CD14-positive monocyte (primary cell): ENCODE measurements at regions not wholly inside any gene's neighbourhood (a gene's known extent, or its start where the extent isn't known, plus 50 kb on each side); places are given as distances from the start of the nearest gene placed in this dataset.

Source experiments
- DNase-seq, 3 donors: peaks; one replicate each; pipeline ENCODE4 v3.0.0-alpha.2; 2011 to 2022
- H2AFZ ChIP-seq: 2 replicates; pipeline ENCODE4 v1.6.0; 2012; ENCODE audit warnings: mild to moderate bottlenecking, low read depth, low read length, inconsistent platforms; ENCODE audit not compliant: insufficient read depth, poor library complexity, severe bottlenecking
- H3K27ac ChIP-seq, 2 donors: 1 replicate in 1 of 2; 2 replicates in 1 of 2; pipeline ENCODE4 v1.5.1; 2012 to 2013; ENCODE audit warnings: low read length in 2 of 2, control low read depth in 1 of 2, inconsistent platforms in 1 of 2, low read depth in 1 of 2, mild to moderate bottlenecking in 1 of 2
- H3K27me3 ChIP-seq, 2 donors: one replicate each; pipeline versions ENCODE4 v1.6.0 to v1.6.1; 2011 to 2013; ENCODE audit warnings: low read length in 2 of 2; ENCODE audit not compliant: control insufficient read depth in 2 of 2, insufficient read depth in 2 of 2
- H3K36me3 ChIP-seq, 2 donors: replicated peaks in 1 of 2; 1 replicate in 1 of 2; 2 replicates in 1 of 2; pipeline versions ENCODE4 v1.5.1 to v1.6.1; 2012 to 2013; ENCODE audit warnings: low read length in 2 of 2, control low read depth in 1 of 2, inconsistent platforms in 1 of 2, mild to moderate bottlenecking in 1 of 2; ENCODE audit not compliant: insufficient read depth in 2 of 2, control insufficient read depth in 1 of 2
- H3K4me1 ChIP-seq, 2 donors: 1 replicate in 1 of 2; 2 replicates in 1 of 2; pipeline versions ENCODE4 v1.5.1 to v1.6.1; 2012 to 2013; ENCODE audit warnings: low read length in 2 of 2, control low read depth in 1 of 2, inconsistent platforms in 1 of 2, mild to moderate bottlenecking in 1 of 2, moderate library complexity in 1 of 2; ENCODE audit not compliant: insufficient read depth in 2 of 2, control insufficient read depth in 1 of 2
- H3K4me2 ChIP-seq: replicated peaks from 2 replicates; pipeline ENCODE3; 2012; ENCODE audit warnings: low read length, moderate library complexity, mild to moderate bottlenecking; ENCODE audit not compliant: poor library complexity, severe bottlenecking; ENCODE audit errors: extremely low read depth
- H3K4me3 ChIP-seq, 3 experiments: fragments of 200-600 bp in 1 of 3; sonication (generic) in 1 of 3; replicated peaks in 1 of 3; 1 replicate in 2 of 3; 2 replicates in 1 of 3; pipeline ENCODE4 v1.5.1; 2011 to 2013; ENCODE audit warnings: low read length in 3 of 3, mild to moderate bottlenecking in 3 of 3, control low read depth in 2 of 3, low read depth in 2 of 3, inconsistent platforms in 1 of 3, moderate library complexity in 1 of 3
- H3K79me2 ChIP-seq: 2 replicates; pipeline ENCODE4 v1.6.0; 2012; ENCODE audit warnings: mild to moderate bottlenecking, control low read depth, inconsistent platforms, low read length, moderate library complexity; ENCODE audit not compliant: insufficient read depth
- H3K9ac ChIP-seq: 2 replicates; pipeline ENCODE4 v1.6.0; 2017; ENCODE audit warnings: low read length, mild to moderate bottlenecking; ENCODE audit not compliant: insufficient read depth, poor library complexity, severe bottlenecking
- H3K9me3 ChIP-seq, 2 donors: replicated peaks in 1 of 2; 1 replicate in 1 of 2; 2 replicates in 1 of 2; pipeline versions ENCODE4 v1.5.1 to v1.6.1; 2012 to 2013; ENCODE audit warnings: low read length in 2 of 2, control low read depth in 1 of 2; ENCODE audit not compliant: control insufficient read depth in 1 of 2, insufficient read depth in 1 of 2
- H4K20me1 ChIP-seq: 2 replicates; pipeline ENCODE4 v1.6.0; 2012; ENCODE audit warnings: mild to moderate bottlenecking, low read length, control low read depth, moderate library complexity; ENCODE audit not compliant: insufficient read depth
- H3K27ac Mint-ChIP-seq, 7 donors: one replicate each; pipeline ENCODE4 v1.8.0; 2020; ENCODE audit warnings: mild to moderate bottlenecking in 7 of 7, mixed read lengths in 7 of 7, moderate library complexity in 6 of 7, inconsistent platforms in 2 of 7
- H3K27me3 Mint-ChIP-seq, 3 donors: one replicate each; pipeline ENCODE4 v1.8.0; 2021 to 2022; ENCODE audit warnings: low read depth in 3 of 3, mild to moderate bottlenecking in 3 of 3, mixed read lengths in 3 of 3, moderate library complexity in 3 of 3, inconsistent platforms in 1 of 3
- H3K36me3 Mint-ChIP-seq, 2 donors: one replicate each; pipeline ENCODE4 v1.8.0; 2020; ENCODE audit warnings: mixed read lengths in 2 of 2, inconsistent platforms in 1 of 2, mild to moderate bottlenecking in 1 of 2
- H3K4me1 Mint-ChIP-seq: one replicate; pipeline ENCODE4 v1.8.0; 2020; ENCODE audit warnings: mild to moderate bottlenecking, mixed read lengths
- H3K4me3 Mint-ChIP-seq, 2 donors: one replicate each; pipeline ENCODE4 v1.8.0; 2020; ENCODE audit warnings: mild to moderate bottlenecking in 2 of 2, mixed read lengths in 2 of 2, moderate library complexity in 1 of 2
- H3K9me3 Mint-ChIP-seq, 7 donors: one replicate each; pipeline ENCODE4 v1.8.0; 2020 to 2022; ENCODE audit warnings: mixed read lengths in 7 of 7, mild to moderate bottlenecking in 6 of 7, moderate library complexity in 6 of 7, inconsistent platforms in 2 of 7
- CTCF ChIP-seq: fragments of 200-600 bp; IDR thresholded peaks from one replicate; pipeline ENCODE4 v1.8.0; 2022; ENCODE audit warnings: antibody characterized with exemption, mild to moderate bottlenecking
- WGBS: methylation state at CpG from one replicate; pipeline ENCODE4 v1.1.5; 2013; ENCODE audit warnings: missing lambda C conversion rate; ENCODE audit not compliant: insufficient coverage; 5-methylcytosine and 5-hydroxymethylcytosine counted together
- intact Hi-C, 2 donors: fragments of 100-400 bp; cut with micrococcal nuclease; formaldehyde crosslinking; loops; one replicate each; pipeline versions ENCODE4 v1.15.0 to v1.15.1; 2023

GRCh38 chr7:46841248-46841647 is 740.7 kb downstream of the TNS3 start:
- no peaks in the 10 kb centered on the region for H3K27me3 Mint-ChIP-seq
- Histone ChIP-seq H3K27me3 (no peaks in the 10 kb centered on the region), H3K9me3 (peaks cover 3 to 11% of the 10 kb centered on the region in 2 donors), H3K4me3 (no peak overlapping the region), H3K79me2 (no peaks in the 10 kb centered on the region), H3K4me1 (no peaks in the 10 kb centered on the region), H2AFZ (no peak overlapping the region), H3K27ac (no peak overlapping the region), H3K9ac (no peak overlapping the region), H4K20me1 (no peaks in the 10 kb centered on the region), H3K36me3 (no peaks in the 10 kb centered on the region), H3K4me2 (no peak overlapping the region)
- peaks cover 2 to 21% (median 6%) of the 10 kb centered on the region in 7 donors for H3K9me3 Mint-ChIP-seq
- no peaks in the 10 kb centered on the region for H3K36me3 Mint-ChIP-seq
- no peak overlapping the region for H3K4me3 Mint-ChIP-seq
- WGBS: 96% methylated on average over 3 of the region's 3 CpGs
- intact Hi-C loops: no loop called here
- H3K4me1 Mint-ChIP-seq: no peaks in the 10 kb centered on the region
- no peak overlapping the region for H3K27ac Mint-ChIP-seq
- no peak for TF ChIP-seq CTCF
- DNase-seq: no peak

DNA sequence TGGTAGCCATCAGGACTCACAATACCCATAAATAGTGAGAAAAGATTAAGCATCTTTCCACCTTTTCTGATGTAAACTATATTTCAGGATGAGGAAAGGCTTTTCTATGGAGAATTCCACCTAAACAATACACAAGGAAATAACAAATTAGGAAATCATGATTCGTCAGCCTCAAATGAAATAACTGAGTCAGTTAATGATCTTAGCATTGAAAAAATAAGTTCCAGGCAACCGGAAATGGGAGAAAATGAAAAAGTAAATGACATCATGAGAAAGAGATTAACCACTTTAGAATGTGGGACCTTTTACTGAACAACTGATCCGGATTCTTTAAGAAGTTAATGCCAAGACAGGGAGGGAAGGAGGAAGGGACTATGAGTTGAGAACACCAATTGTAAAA is 742.3 kb downstream of the TNS3 start:
- H3K9me3 Mint-ChIP-seq: peaks cover 0 to 18% (median 6%) of the 10 kb centered on the region in 7 donors

More for the DNA sequence above, 742.3 kb downstream of the TNS3 start:
- H3K9me3 ChIP-seq: peaks cover 3 to 6% of the 10 kb centered on the region in 2 donors
- no peak overlapping the region for H3K9ac ChIP-seq
- intact Hi-C loops: no loop called here
- Mint-ChIP-seq H3K36me3 (no peaks in the 10 kb centered on the region), H3K4me3 (no peak overlapping the region), H3K27ac (no peak overlapping the region), H3K27me3 (no peaks in the 10 kb centered on the region), H3K4me1 (no peaks in the 10 kb centered on the region)
- H3K36me3 ChIP-seq: no peaks in the 10 kb centered on the region
- H3K27ac ChIP-seq: no peak overlapping the region
- H2AFZ ChIP-seq: no peak overlapping the region
- no peaks in the 10 kb centered on the region for H3K79me2 ChIP-seq
- H3K4me3 ChIP-seq: no peak overlapping the region
- 100% methylated on average over 1 of the region's 3 CpGs for WGBS
- no peaks in the 10 kb centered on the region for H4K20me1 ChIP-seq
- no peak for DNase-seq
- no peak for TF ChIP-seq CTCF
- H3K27me3 ChIP-seq: no peaks in the 10 kb centered on the region
- H3K4me2 ChIP-seq: no peak overlapping the region
- no peaks in the 10 kb centered on the region for H3K4me1 ChIP-seq
